ENCODE measurements at regions not wholly inside any gene's neighbourhood (a gene's known extent, or its start where the extent isn't known, plus 50 kb on each side); places are given as distances from the start of the nearest gene placed in this dataset.

- Histone ChIP-seq H3K36me3 (ENCODE audit: insufficient read depth) (no peaks in the 10 kb centered on the region), H3K4me1 (ENCODE audit: insufficient read depth) (no peaks in the 10 kb centered on the region), H3K27ac (ENCODE audit: low read depth) (no peak overlapping the region), H3K4me3 (ENCODE audit: low read depth, low read length) (no peak overlapping the region)
- 90% methylated on average over 7 of the region's 7 CpGs for WGBS
- no peak for DNase-seq (ENCODE audit: extremely low spot score)
These were observed 87.7 kb upstream of the TMEM168 start for GRCh38 chr7:112877691-112878460.

- no peaks in the 10 kb centered on the region for H3K36me3 ChIP-seq (ENCODE audit: insufficient read depth)
- H3K4me3 ChIP-seq (ENCODE audit: low read depth, low read length): no peak overlapping the region
- no peak for DNase-seq (ENCODE audit: extremely low spot score)
- H3K27ac ChIP-seq (ENCODE audit: low read depth): no peak overlapping the region
- WGBS: 99% methylated on average over 1 of the region's 1 CpG
- H3K4me1 ChIP-seq (ENCODE audit: insufficient read depth): no peaks in the 10 kb centered on the region
These were observed 86.7 kb upstream of the TMEM168 start for GRCh38 chr7:112876877-112877276.

GRCh38 chr7:112874909-112875308, 84.7 kb upstream of the TMEM168 start:
- Histone ChIP-seq H3K4me3 (ENCODE audit: low read depth, low read length) (no peak overlapping the region), H3K27ac (ENCODE audit: low read depth) (no peak overlapping the region), H3K36me3 (ENCODE audit: insufficient read depth) (no peaks in the 10 kb centered on the region), H3K4me1 (ENCODE audit: insufficient read depth) (no peaks in the 10 kb centered on the region)
- WGBS: 96% methylated on average over 4 of the region's 4 CpGs
- no peak for DNase-seq (ENCODE audit: extremely low spot score)

- WGBS: 88% methylated on average over 4 of the region's 4 CpGs
- H3K36me3 ChIP-seq (ENCODE audit: insufficient read depth): no peaks in the 10 kb centered on the region
- no peaks in the 10 kb centered on the region for H3K4me1 ChIP-seq (ENCODE audit: insufficient read depth)
- DNase-seq (ENCODE audit: extremely low spot score): no peak
- no peak overlapping the region for H3K4me3 ChIP-seq (ENCODE audit: low read depth, low read length)
- no peak overlapping the region for H3K27ac ChIP-seq (ENCODE audit: low read depth)
These were observed 83.8 kb upstream of the TMEM168 start for GRCh38 chr7:112873831-112874553.

DNA sequence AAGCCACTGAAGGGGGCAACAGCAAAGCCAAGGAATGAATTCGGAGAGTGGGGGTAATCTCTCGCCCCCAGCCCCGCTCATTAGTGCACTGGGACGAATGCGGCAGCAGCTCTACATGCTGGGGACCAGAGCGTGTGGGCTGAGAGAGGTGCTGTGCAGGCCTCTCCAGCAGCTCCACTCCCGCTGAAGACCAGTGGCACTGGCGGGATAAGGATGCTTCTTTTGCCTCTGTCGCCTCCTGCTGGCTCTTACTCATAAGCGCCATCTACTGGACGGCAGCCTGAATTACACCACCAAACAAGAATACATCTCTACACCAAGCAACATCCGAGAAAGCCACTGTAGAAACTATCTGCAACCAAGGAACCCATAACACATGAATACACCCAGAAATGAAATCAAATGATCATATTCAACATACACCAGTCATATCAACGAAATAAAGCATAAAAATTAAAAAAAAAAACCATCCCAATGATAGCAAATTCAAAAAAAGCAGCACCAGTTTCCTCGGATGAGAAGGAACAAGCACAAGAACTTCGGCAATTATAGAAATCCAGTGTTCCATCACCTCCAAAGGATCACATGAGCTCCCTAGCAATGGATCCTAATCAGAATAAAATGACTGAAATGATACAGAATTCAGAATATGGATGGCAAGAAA, 79.0 kb upstream of the TMEM168 start:
- Histone ChIP-seq H3K27ac (ENCODE audit: low read depth) (no peak overlapping the region), H3K4me3 (ENCODE audit: low read depth, low read length) (no peak overlapping the region), H3K36me3 (ENCODE audit: insufficient read depth) (no peaks in the 10 kb centered on the region), H3K4me1 (ENCODE audit: insufficient read depth) (no peaks in the 10 kb centered on the region)
- DNase-seq (ENCODE audit: extremely low spot score): no peak
- 76% methylated on average over 15 of the region's 15 CpGs for WGBS

GRCh38 chr7:112868609-112869008, 78.4 kb upstream of the TMEM168 start:
- H3K36me3 ChIP-seq (ENCODE audit: insufficient read depth): no peaks in the 10 kb centered on the region
- no peak overlapping the region for H3K27ac ChIP-seq (ENCODE audit: low read depth)
- no peak for DNase-seq (ENCODE audit: extremely low spot score)
- H3K4me3 ChIP-seq (ENCODE audit: low read depth, low read length): no peak overlapping the region
- H3K4me1 ChIP-seq (ENCODE audit: insufficient read depth): no peaks in the 10 kb centered on the region
- WGBS: 92% methylated on average over 4 of the region's 4 CpGs

GRCh38 chr7:112866424-112866823, 76.2 kb upstream of the TMEM168 start:
- no peak overlapping the region for H3K4me3 ChIP-seq (ENCODE audit: low read depth, low read length)
- no peak for DNase-seq (ENCODE audit: extremely low spot score)
- 87% methylated on average over 4 of the region's 4 CpGs for WGBS
- H3K4me1 ChIP-seq (ENCODE audit: insufficient read depth): no peaks in the 10 kb centered on the region
- H3K27ac ChIP-seq (ENCODE audit: low read depth): no peak overlapping the region
- H3K36me3 ChIP-seq (ENCODE audit: insufficient read depth): no peaks in the 10 kb centered on the region

DNA sequence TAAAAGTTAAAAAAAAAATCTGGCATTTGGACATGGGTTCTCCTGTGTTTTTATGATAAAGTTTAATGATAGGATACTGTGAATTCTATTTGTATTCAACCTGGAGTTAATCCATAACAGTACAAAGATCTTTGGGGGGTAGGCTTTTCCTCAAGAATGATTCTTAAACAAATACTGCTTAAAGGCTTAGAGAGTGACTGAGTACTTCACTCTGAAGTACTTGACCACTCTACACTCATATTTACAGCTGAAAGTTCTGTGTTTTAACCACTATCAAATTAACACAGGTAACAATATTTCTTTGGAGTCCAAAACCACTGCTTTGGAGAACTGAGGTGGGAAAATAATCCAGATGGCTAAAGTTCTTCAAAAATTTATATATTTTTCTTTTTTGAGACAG, 74.2 kb upstream of the TMEM168 start:
- Histone ChIP-seq H3K4me1 (ENCODE audit: insufficient read depth) (no peaks in the 10 kb centered on the region), H3K36me3 (ENCODE audit: insufficient read depth) (no peaks in the 10 kb centered on the region), H3K27ac (ENCODE audit: low read depth) (no peak overlapping the region), H3K4me3 (ENCODE audit: low read depth, low read length) (no peak overlapping the region)
- no peak for DNase-seq (ENCODE audit: extremely low spot score)

DNA sequence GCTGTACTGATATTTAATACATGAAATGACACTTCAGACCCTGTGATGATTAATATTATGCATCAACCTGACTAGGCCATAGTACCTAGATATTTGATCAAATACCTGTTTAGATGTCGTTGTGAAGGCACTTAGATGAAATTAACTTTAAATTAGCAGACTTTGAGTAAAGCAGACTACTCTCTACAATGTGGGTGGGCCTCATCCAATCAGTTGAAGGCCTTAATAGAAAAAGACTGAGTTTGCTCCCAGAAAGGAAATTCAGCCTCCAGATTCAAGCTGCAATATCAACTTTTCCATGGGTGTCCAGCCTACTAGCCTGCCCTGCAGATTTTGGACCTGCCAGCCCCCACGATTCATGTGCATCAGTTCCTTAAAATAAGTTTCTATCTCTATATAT, 68.6 kb upstream of the TMEM168 start:
- DNase-seq (ENCODE audit: extremely low spot score): no peak
- Histone ChIP-seq H3K27ac (ENCODE audit: low read depth) (no peak overlapping the region), H3K36me3 (ENCODE audit: insufficient read depth) (no peaks in the 10 kb centered on the region), H3K4me3 (ENCODE audit: low read depth, low read length) (no peak overlapping the region), H3K4me1 (ENCODE audit: insufficient read depth) (no peaks in the 10 kb centered on the region)
- 99% methylated on average over 2 of the region's 2 CpGs for WGBS

- no peak overlapping the region for H3K27ac ChIP-seq (ENCODE audit: low read depth)
- 82% methylated on average over 3 of the region's 3 CpGs for WGBS
- no peaks in the 10 kb centered on the region for H3K4me1 ChIP-seq (ENCODE audit: insufficient read depth)
- no peak overlapping the region for H3K4me3 ChIP-seq (ENCODE audit: low read depth, low read length)
- no peak for DNase-seq (ENCODE audit: extremely low spot score)
- no peaks in the 10 kb centered on the region for H3K36me3 ChIP-seq (ENCODE audit: insufficient read depth)
These were observed 65.0 kb upstream of the TMEM168 start for GRCh38 chr7:112855227-112855626.

- Histone ChIP-seq H3K36me3 (ENCODE audit: insufficient read depth) (no peaks in the 10 kb centered on the region), H3K4me3 (ENCODE audit: low read depth, low read length) (no peak overlapping the region), H3K27ac (ENCODE audit: low read depth) (no peak overlapping the region), H3K4me1 (ENCODE audit: insufficient read depth) (no peaks in the 10 kb centered on the region)
- no peak for DNase-seq (ENCODE audit: extremely low spot score)
These were observed 64.0 kb upstream of the TMEM168 start for GRCh38 chr7:112854169-112854568.

DNA sequence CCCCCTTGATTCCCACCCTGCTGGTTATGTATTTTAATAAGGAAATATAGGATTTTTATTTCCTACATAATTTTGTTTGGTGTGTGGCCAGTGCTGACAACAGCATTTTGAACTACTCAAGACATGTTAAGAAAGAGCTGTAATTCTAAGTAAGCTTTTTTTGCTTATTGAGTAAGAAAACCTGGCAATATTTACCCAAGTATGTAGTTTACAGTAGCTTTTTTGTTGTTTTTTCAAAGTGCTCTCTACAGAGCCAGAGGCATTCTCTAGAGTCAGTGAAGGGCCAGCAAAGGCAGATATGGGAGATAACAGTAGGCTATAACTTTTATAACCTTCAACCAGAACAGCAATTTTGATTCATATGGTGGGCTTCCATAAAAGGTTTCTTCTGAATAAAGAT, 63.2 kb upstream of the TMEM168 start:
- no peak for DNase-seq (ENCODE audit: extremely low spot score)
- Histone ChIP-seq H3K4me1 (ENCODE audit: insufficient read depth) (no peaks in the 10 kb centered on the region), H3K27ac (ENCODE audit: low read depth) (no peak overlapping the region), H3K36me3 (ENCODE audit: insufficient read depth) (no peaks in the 10 kb centered on the region), H3K4me3 (ENCODE audit: low read depth, low read length) (no peak overlapping the region)

- 99% methylated on average over 1 of the region's 1 CpG for WGBS
- no peak overlapping the region for H3K27ac ChIP-seq (ENCODE audit: low read depth)
- DNase-seq (ENCODE audit: extremely low spot score): no peak
- H3K4me1 ChIP-seq (ENCODE audit: insufficient read depth): no peaks in the 10 kb centered on the region
- H3K4me3 ChIP-seq (ENCODE audit: low read depth, low read length): no peak overlapping the region
- no peaks in the 10 kb centered on the region for H3K36me3 ChIP-seq (ENCODE audit: insufficient read depth)
These were observed 53.0 kb upstream of the TMEM168 start for GRCh38 chr7:112843151-112843550.

All from urinary bladder (tissue), 3 donors.